ENCODE measurements at regions not wholly inside any gene's neighbourhood (a gene's known extent, or its start where the extent isn't known, plus 50 kb on each side); places are given as distances from the start of the nearest gene placed in this dataset.

- ChIA-PET CTCF (ENCODE audit: unreplicated experiment) (no interaction called here), POLR2A (no interaction called here)
- H3K79me2 ChIP-seq (ENCODE audit: insufficient read depth, low read depth, low read length), result no peaks in the 10 kb centered on the region
- H2AFZ ChIP-seq (ENCODE audit: low read length), result no peak overlapping the region
- H4K20me1 ChIP-seq (ENCODE audit: insufficient read depth, low read length), result no peaks in the 10 kb centered on the region
- intact Hi-C loops (cut with micrococcal nuclease; ENCODE audit: unreplicated experiment), result no loop called here
- no peaks in the 10 kb centered on the region for H3K9me3 ChIP-seq (ENCODE audit: low read length)
- H3K4me1 ChIP-seq (ENCODE audit: insufficient read depth, low read length, poor library complexity, severe bottlenecking), result no peaks in the 10 kb centered on the region
- H3K27ac ChIP-seq (ENCODE audit: low read depth, low read length, poor library complexity, severe bottlenecking), result no peak overlapping the region
- no peak overlapping the region for H3K4me2 ChIP-seq (ENCODE audit: low read length)
- no peak overlapping the region for H3K4me3 ChIP-seq (ENCODE audit: low read depth, low read length, poor library complexity, severe bottlenecking)
- no peak for DNase-seq (ENCODE audit: low spot score)
- no peaks in the 10 kb centered on the region for H3K9me2 ChIP-seq (ENCODE audit: insufficient read depth, low read length)
- no TSS peak for BruUV-seq (replicated peaks)
- TF ChIP-seq, protein P1, sequence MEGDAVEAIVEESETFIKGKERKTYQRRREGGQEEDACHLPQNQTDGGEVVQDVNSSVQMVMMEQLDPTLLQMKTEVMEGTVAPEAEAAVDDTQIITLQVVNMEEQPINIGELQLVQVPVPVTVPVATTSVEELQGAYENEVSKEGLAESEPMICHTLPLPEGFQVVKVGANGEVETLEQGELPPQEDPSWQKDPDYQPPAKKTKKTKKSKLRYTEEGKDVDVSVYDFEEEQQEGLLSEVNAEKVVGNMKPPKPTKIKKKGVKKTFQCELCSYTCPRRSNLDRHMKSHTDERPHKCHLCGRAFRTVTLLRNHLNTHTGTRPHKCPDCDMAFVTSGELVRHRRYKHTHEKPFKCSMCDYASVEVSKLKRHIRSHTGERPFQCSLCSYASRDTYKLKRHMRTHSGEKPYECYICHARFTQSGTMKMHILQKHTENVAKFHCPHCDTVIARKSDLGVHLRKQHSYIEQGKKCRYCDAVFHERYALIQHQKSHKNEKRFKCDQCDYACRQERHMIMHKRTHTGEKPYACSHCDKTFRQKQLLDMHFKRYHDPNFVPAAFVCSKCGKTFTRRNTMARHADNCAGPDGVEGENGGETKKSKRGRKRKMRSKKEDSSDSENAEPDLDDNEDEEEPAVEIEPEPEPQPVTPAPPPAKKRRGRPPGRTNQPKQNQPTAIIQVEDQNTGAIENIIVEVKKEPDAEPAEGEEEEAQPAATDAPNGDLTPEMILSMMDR (conservative IDR thresholded peaks at IDR 0.05; ENCODE audit: low read length), result no peak
- TF ChIP-seq EZH2phosphoT487 (IDR thresholded peaks at IDR 0.05; ENCODE audit: borderline replicate concordance, low read depth, low read length), result no peak
- no peaks in the 10 kb centered on the region for H3K36me3 ChIP-seq (ENCODE audit: insufficient read depth, low read length)
Observed at GRCh38 chr2:242054406-242054805, 184.9 kb downstream of the RTP5 start.

DNA sequence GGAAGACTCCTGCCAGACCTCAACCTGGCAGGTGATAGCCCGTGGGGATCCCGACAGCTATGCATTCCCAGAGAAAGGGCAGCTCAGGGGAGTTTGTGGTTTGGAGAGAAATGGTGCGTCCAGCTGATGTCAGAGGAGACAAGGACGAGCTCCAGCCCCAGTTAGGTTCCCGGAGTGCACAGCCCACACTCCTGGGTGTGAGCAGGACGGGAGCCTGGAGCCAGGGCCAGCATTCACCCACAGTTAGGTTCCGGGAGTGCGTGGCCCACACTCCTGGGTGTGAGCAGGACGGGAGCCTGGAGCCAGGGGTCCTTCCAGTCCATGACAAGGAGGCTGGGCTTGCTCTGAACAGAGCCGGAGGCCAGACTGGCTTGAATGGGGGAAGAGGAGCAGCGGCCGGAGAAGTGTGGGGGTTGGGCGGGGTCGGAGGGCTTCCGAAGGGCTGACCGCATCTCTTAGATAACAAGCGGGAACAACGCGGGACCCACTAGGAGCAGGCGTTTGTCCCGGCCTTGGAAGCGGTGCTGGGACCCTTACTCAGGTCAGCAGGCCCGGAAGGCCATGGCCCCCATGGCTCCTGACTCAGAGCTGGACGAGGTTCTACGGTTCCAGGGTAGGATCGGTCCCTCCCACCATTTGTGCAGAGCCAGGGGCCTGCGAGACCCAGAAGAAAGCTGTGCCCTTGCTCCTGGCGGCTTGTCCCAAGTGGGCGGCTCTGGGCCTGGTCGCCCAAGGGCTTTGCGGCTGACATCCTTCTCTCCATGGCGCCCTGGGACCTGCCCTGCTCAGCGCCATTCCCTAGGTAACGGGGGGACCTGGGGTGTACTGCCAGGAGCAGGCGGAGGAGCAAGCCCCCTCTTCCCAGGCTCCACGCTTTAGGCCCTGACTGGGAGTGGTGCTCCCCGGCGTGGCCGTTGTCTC lies 185.6 kb downstream of the RTP5 start:
- Histone ChIP-seq H3K4me2 (ENCODE audit: low read length) (no peak overlapping the region), H3K4me3 (ENCODE audit: low read depth, low read length, poor library complexity, severe bottlenecking) (no peak overlapping the region), H3K79me2 (ENCODE audit: insufficient read depth, low read depth, low read length) (no peaks in the 10 kb centered on the region), H3K36me3 (ENCODE audit: insufficient read depth, low read length) (no peaks in the 10 kb centered on the region), H4K20me1 (ENCODE audit: insufficient read depth, low read length) (no peaks in the 10 kb centered on the region), H2AFZ (ENCODE audit: low read length) (no peak overlapping the region), H3K9me3 (ENCODE audit: low read length) (0 out of 2 replicates have a peak, but pooled peaks cover 2% of the 10 kb centered on the region), H3K9me2 (ENCODE audit: insufficient read depth, low read length) (no peaks in the 10 kb centered on the region), H3K4me1 (ENCODE audit: insufficient read depth, low read length, poor library complexity, severe bottlenecking) (no peaks in the 10 kb centered on the region), H3K27ac (ENCODE audit: low read depth, low read length, poor library complexity, severe bottlenecking) (no peak overlapping the region)
- DNase-seq (ENCODE audit: low spot score), result no peak
- ChIA-PET POLR2A (no interaction called here), CTCF (ENCODE audit: unreplicated experiment) (no interaction called here)
- BruUV-seq (replicated peaks), result no TSS peak
- TF ChIP-seq, protein P1 (conservative IDR thresholded peaks at IDR 0.05; ENCODE audit: low read length), result no peak
- TF ChIP-seq EZH2phosphoT487 (IDR thresholded peaks at IDR 0.05; ENCODE audit: borderline replicate concordance, low read depth, low read length), result no peak
- intact Hi-C loops (cut with micrococcal nuclease; ENCODE audit: unreplicated experiment), result no loop called here

DNA sequence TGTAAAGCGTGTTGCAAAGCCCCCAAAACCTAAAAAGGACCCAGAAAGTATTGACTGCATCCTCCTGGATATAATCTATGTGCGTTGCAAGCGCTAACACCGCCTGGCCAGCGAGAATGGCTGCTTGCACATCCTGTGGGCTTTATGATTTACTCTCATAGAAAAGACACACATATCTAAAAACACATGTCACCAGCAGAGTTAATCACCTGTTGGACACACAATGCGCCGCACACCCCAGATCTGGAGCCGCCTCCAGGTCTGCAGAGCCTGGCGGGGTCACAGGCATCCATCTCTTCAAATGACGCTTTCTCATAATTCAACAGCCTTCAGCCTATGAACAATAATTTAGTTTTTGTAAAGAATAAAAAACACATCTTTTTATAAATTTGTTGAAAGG lies 186.5 kb downstream of the RTP5 start:
- CTCF ChIA-PET (ENCODE audit: unreplicated experiment), result no interaction called here
- H2AFZ ChIP-seq (ENCODE audit: low read length), result no peak overlapping the region

More for the DNA sequence above, 186.5 kb downstream of the RTP5 start:
- Histone ChIP-seq H4K20me1 (ENCODE audit: insufficient read depth, low read length) (no peaks in the 10 kb centered on the region), H3K4me1 (ENCODE audit: insufficient read depth, low read length, poor library complexity, severe bottlenecking) (no peaks in the 10 kb centered on the region), H3K4me2 (ENCODE audit: low read length) (no peak overlapping the region), H3K36me3 (ENCODE audit: insufficient read depth, low read length) (no peaks in the 10 kb centered on the region), H3K9me2 (ENCODE audit: insufficient read depth, low read length) (no peaks in the 10 kb centered on the region), H3K9me3 (ENCODE audit: low read length) (0 out of 2 replicates have a peak, but pooled peaks cover 5% of the 10 kb centered on the region), H3K27ac (ENCODE audit: low read depth, low read length, poor library complexity, severe bottlenecking) (no peak overlapping the region), H3K4me3 (ENCODE audit: low read depth, low read length, poor library complexity, severe bottlenecking) (no peak overlapping the region), H3K79me2 (ENCODE audit: insufficient read depth, low read depth, low read length) (no peaks in the 10 kb centered on the region)
- POLR2A ChIA-PET, result no interaction called here
- no TSS peak for BruUV-seq (replicated peaks)
- no peak for DNase-seq (ENCODE audit: low spot score)
- intact Hi-C loops (cut with micrococcal nuclease; ENCODE audit: unreplicated experiment), result no loop called here
- no peak for TF ChIP-seq EZH2phosphoT487 (IDR thresholded peaks at IDR 0.05; ENCODE audit: borderline replicate concordance, low read depth, low read length)
- TF ChIP-seq, protein P1 (conservative IDR thresholded peaks at IDR 0.05; ENCODE audit: low read length), result no peak
